IPS DF 4.7 (cell line): ENCODE measurements at regions not wholly inside any gene's neighbourhood (a gene's known extent, or its start where the extent isn't known, plus 50 kb on each side); places are given as distances from the start of the nearest gene placed in this dataset.
"Not testable (repeated sequence)": the region's sequence is repeated elsewhere in the genome, so short reads cannot be mapped to it uniquely, and the experiment has no call there.

Source experiments
- DNase-seq: peaks from one replicate; pipeline ENCODE4 v3.0.0-alpha.2; 2013; ENCODE audit warnings: low spot score; ENCODE audit errors: extremely low read depth

DNA sequence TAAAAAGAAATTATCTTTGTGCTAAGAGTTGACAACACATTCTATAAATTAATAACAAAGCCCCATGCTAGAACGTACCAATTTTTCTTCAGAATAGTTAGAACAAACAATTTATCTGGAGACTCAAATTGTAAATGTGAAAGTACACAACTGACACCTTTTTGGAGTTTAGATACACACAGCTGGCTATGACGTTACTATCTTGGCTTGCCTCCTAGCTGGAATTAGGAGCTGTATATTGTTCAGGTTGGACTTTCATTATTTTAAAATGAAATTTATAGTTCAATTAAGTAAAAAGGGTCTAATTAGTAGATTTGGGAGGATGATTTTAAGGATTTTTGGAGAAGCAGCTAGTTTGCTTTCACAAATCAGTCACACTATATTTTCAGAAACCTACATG lies 393.9 kb upstream of the RIOK2 start:
- no peak for DNase-seq

DNA sequence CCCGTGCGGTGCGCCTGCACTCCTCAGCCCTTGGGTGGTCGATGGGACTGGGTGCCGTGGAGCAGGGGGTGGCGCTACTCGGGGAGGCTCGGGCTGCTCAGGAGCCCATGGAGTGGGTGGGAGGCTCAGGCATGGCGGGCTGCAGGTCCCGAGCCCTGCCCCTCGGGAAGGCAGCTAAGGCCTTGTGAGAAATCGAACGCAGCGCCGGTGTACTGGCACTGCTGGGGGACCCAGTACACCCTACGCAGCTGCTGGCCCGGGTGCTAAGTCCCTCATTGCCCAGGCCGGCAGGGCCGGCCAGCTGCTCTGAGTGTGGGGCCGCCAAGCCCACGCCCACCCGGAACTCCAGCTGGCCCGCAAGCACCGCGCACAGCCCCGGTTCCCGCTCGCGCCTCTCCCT lies 396.9 kb upstream of the RIOK2 start:
- not testable (repeated sequence) for DNase-seq

DNA sequence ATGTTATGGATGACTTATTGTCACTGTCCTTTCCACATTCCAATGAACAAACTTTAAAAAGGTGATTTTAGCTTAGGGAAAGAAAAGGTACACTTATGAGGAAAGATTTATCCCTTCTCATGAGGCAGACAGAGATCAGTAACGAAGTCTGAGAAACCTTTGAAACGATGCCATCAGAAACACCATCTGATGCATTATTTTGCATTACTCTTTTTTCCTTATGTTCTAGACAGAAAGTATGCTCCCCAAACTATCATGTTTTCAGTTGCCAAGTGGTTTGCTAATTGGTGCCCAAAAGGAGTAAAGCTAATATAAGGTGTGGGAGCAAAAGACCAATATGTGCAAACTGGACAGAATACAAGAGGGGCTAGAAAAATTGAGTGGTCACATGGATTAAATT lies 397.7 kb upstream of the RIOK2 start:
- DNase-seq = no peak

DNA sequence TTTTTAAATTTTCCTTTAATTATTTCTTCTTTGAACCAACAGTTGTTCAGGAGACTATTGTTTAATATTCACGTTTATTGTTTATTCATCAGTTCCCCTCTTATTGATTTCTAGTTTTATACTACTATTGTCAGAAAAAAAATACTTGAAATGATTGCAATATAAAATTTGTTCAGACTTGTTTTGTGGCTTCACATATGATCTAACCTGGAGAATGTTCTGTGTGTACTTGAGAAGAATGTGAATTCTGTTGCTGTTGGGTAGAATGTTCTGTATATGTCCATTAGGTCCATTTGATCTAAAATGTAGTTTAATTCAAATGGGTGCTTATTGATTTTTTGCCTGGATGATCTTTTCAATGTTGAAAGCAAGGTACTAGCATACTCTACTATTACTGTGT lies 408.7 kb upstream of the RIOK2 start:
- DNase-seq = no peak

DNA sequence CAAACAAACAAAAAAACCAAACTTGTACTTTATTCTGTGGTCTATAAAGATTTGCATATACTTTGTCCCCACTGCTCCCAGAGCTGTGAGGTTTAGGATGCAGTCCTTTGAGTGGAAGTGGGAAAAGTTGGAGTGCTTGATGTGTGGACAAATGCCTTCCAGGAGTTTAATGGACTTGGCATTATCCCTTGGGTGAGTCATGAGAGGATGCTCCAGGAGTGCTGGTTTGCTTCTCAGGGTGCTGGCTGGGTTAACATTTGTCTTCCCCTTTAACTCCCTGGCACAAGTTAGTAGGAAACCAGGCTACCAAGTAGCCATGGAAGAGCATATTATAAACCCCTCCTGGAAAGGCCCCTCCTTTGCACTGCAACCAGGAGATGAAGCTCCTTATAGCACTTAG lies 417.4 kb upstream of the RIOK2 start:
- no peak for DNase-seq

DNA sequence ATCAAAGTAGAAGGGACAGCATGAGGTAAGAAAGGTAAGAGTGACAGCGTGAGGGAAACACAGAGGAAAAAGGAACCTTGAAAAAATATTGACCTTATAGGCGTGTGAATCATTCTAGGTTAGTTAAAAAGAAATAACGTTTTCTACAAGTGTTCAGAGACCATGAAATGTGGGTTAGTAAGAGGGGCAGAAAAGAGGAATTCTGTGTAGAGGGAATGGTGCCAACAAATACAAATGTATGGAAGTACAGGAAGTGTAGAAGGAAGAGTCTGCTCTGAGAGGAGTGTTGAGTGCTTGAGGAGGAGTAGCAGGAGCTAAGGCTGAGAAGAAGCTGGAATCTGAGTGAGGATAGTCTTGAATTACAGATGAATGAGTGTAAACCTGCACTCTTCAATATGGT lies 418.6 kb upstream of the RIOK2 start:
- DNase-seq = no peak

DNA sequence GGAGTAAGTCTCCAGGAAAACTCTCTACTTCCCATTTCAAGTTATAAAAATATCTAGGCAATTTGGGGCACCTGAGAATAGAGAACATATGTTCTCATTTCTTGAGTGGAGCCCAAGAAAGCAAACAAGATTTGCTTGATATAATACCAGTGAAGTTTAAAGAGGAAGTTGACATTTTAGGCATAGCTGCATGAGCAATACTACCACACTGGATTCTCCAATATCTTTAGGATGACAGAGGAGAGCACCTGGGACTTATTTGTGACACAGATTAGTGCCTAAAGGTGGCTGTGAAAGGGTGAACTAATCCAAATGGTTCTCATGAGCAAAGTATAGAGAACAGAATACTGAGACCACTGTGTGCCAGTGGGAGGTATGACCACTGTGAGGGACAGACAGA lies 423.5 kb upstream of the RIOK2 start:
- DNase-seq = no peak

DNA sequence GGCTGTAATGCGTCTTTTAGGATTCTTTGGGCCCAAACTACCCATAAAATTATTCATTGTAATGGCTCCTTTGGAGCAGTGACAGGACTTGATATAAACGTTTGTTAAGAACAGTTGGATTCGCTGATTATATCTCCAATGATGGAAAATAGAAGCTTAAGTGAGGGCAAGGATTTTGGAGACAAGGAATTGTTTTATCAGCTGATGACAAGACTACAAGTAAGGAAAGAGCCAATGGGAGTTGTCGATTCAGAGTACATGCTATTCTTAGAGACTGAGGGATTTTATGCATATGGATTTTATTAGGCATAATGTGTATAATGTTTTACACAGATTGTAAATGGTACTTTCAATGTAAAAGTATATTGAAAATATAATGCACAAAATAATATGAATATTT lies 425.5 kb upstream of the RIOK2 start:
- DNase-seq = no peak

DNA sequence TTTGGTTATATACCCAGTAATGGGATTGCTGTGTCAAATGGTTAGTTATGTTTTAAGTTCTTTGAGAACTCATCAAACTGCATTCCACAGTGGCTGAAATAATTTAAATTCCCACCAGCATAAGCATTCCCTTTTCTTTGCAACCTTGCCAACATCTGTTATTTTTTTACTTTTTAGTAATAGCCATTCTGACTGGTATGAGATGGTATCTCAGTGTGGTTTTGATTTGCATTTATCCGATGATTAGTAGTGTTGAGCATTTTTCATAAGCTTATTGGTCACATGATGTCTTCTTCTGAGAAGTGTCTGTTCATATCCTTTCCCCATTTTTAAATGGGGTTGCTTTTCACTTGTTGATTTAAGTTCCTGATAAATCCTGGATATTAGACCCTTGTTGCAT lies 435.7 kb upstream of the RIOK2 start:
- no peak for DNase-seq

DNA sequence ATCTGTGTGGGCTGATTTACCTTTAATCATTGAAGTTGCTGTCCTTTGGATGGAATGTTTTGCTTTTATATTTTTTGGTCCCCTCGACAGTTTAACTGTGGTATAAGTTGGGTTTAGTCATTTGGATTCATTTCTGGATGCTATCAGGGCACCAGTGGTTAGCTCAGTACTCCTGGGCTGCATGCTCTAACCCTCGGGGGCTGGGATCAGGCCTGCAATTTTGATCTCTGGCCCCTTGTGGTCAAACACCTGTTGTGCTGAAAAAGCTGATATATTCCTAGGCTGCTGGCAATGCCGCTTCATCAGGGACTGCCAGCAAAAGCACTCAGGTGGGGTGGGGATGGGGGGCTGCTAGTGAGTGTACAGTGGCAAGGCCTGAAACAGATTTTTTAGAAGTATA lies 440.4 kb upstream of the RIOK2 start:
- no peak for DNase-seq

DNA sequence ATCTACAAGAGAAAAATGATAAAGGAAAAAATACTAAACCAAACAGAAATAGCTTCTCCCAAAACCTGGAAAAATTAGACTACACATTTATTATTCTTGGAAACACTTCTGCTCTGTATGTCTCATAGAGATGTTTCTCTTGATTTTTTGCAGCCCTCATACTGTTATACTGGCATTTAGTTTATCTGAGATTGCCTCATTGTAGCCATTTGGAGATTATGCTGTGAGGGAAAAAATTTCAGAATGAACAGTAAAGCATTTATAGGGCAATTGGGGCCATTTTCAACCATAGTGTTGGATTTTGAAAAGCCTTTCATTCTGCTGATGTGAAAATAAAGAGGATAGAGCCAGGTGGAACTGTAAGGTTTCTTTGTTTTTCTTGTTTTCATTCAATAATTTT lies 441.8 kb upstream of the RIOK2 start:
- no peak for DNase-seq

DNA sequence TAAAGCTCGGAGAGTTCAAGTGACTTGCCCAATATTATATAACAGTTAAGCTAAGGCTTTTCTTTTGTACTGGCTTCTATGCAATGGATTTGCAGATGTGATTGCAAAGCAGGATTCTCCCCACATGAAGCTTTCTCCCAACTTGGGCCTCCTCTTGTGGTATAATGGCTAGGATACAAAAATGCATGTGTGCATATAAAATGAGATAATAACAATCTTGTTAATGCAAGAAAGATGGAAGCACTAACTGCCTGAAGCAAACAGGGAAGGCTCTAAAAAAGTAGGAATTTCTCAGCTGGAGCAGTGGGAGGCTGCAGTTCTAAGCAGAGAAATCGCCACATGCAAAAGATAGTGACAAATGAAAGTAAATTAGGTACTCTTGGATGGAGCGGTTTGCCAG lies 444.2 kb upstream of the RIOK2 start:
- no peak for DNase-seq

DNA sequence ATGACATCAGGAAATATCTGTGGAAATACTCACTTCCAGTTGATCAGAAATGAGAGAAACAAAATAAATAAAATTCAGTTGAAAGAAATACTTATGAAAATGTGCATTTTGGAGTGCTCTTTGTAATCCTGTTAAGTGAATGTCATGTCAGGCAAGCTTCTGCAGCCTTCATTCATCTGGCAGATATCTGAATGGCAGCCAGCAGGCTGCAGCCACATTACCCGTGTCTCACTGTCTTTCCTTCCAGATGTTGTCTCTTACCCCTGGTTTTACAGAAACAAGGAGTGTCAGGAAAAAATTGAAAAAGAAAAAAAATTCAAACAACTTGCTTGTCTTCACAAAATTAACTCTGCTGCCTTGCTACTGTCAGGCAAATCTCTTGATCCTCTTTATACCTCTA lies 445.0 kb upstream of the RIOK2 start:
- no peak for DNase-seq

DNA sequence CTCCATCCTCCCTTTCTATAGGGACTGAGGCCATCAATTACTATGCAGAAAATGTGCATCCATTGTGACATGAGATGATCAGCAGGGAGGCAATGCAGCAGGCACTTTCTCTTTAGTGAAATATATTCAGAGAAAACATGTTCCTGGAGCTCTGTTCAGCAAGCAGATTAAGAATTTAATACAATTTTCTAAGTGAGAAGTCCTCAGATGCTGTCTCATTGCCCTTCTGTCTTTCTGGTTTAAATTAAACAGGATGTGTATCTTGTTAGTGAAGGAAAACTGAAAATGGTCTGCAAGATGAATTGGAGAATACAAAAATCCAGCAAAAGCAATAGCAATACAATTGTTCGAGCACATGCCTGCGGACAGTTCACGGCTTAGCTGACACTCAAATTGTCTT lies 445.8 kb upstream of the RIOK2 start:
- DNase-seq = no peak

DNA sequence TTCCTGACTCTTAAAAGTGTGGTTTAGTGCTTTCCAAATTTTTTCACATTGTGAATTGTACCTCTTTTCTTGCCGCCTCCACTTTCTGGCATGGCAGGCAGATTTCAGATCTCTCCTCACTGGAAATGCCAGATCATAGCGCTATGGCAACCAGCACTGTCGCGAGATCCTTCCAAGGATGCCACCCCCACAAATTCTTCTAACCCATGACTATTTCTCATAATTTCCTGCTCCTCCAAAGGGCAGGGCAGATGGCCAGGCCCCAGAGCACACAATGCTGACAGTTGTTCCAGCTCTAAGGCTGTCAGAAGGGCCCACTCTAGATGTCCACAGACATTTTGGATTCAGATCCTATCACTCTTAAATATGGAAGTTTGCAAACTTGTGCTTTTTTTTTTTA lies 446.2 kb upstream of the RIOK2 start:
- DNase-seq = no peak

DNA sequence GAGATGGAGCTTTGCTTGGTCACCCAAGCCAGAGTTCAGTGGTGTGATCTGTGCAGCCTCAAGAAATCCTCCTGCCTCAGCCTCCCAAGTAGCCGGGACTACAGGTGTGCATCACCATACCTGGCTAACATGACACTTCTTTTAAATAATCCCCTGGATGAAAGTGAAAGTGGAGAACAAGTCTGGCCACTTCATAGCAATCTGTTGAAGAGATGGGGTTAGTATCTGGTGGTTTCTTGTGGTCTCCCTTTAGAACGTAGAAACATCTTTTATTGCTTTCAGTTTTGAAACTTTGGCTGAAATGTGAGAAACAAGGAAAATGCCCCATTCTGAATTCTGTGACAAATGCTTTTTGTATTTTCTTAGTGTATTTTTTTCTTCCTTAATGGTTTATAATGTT lies 452.5 kb upstream of the RIOK2 start:
- no peak for DNase-seq

DNA sequence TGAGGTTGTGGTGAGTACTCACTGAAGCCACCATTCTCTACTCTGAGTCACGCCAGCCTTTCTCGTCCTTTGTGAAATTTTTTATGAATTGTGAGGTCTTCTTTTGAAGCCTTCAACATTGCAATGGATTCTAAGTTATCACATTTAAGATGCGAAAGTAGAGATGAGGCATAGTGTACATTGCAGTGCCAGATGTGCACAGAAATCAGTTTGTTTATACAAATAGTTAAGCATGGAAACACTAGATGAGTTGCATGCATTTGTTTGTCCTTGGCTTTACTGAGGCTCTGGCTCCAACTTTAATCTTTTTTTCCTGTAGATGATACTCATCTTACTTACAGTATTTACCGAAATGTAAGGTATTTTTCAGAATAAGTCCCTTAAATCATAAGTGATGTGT lies 453.7 kb upstream of the RIOK2 start:
- no peak for DNase-seq

DNA sequence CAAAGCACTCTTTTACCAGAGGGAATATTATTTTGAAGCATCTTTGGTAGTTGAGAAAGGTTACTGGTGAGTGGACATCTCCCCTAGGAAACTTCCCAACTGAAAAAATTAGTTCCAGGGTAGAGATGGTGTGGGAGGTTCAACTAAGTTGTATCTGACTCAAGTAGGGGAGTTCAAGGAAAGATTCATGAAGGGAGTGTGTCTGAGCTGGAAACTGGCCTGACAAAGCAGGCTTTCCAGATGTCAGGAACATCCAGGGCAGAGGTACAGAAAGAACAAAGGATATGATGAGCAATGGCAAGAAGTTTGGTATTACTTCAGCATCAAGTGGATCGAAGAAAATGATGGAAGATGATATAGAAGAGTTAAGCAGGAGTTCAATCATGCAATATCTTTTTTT lies 458.0 kb upstream of the RIOK2 start:
- DNase-seq = no peak

DNA sequence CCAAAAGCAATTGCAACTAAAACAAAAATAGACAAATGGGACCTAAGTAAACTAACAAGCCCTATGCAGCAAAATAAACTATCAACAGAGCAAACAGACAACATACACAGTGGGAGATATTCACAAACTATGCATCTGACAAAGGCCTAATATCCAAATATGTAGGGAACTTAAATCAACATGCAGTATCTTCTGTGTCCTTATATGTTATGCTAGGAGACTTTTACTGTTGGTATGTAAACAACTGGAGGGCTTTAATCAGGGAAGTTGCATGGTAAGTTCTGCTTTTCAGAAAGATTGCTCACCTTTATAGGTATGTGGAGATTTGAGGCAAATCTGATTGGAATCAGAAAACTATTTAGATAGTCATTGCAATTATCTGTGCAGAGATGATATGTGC lies 461.2 kb upstream of the RIOK2 start:
- DNase-seq = no peak

DNA sequence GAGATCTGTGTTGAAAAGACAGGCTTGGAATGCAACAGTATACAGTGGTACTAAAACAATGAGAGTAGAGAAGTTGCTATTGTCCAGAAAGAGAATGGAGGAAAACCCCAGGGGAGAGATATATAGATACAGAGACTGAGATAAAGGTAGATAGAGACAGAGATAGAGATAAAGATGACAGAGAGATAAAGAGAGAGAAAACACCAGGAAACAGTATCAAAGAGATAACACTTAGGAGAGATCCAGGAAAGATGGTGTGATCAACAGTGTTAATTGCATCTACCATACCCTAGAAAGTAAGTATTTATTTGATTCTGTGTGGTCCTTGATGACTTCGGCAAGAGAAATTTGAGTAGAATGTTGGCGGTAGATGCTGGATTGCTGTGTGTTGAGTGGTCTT lies 461.8 kb upstream of the RIOK2 start:
- no peak for DNase-seq

DNA sequence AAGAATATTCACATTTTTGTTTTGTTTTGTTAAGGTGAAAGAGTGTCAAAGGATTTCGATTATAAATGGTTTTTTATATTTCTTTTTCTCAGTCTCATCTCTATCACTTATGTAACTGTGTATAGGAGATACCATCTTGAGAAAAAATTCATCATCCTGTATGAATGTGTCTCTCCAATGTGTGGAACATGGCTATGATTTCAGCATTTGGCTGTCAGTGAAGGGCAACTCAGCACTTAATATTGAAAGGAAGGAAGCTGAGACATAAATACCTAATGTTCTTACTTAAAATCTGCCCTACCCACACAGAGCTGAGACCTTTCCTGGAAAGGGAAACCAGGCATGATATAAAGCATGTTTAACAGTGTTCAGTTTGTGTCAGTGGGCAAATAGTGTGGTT lies 474.2 kb upstream of the RIOK2 start:
- no peak for DNase-seq

DNA sequence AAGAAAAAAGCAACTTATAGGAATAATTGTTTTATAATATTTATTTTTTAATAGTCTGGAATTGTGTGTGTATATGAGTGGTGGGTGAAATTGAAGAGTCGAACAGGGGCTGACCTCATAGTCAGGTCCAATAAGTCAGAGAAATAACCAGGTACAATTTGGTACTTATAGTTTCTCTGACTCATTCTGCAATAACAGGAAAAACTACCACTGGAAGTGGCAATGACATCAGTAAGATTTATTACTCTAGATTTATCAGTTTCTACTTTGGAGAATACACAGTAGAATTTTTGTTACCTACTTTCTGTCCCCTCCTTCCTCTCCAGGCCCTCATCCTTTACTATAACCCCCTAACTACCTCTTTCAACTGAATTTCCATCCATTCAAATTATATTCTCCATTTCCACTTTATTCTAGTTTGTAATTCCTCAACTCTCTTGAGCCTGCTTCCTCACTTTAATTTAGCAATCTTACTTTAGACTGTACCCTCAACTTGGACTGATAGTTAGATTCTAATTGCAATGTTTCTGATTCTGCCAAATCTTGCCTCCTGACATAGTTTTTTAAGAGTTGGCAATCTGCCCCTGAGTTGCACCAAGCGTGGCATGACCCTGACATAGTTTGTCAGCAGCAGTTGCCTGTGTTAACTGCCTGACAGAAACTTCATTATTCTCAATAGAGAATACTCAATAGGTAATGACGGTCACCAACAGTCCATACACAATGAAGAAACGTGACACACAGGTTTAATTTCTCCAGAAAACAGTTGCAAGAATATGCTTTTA lies 475.3 kb upstream of the RIOK2 start:
- DNase-seq = no peak

DNA sequence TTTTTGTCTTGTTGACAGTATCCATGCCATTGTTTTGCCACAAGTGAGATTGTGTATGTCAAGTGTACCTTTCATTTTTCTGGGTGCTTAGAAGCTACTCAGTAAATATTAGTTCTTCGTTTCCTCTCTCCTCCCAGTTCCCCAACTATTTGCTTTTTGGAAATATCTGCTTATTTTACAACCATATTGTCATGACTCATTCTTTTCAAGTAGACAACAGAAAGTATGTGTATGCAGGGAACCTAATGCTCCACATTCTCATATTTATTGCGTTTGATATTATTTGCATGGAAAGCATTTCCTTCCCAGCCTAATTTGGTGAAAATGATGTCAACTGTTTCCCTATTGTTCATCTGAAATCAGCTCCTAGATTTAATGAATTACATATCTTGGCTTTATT lies 483.7 kb upstream of the RIOK2 start:
- DNase-seq = no peak

DNA sequence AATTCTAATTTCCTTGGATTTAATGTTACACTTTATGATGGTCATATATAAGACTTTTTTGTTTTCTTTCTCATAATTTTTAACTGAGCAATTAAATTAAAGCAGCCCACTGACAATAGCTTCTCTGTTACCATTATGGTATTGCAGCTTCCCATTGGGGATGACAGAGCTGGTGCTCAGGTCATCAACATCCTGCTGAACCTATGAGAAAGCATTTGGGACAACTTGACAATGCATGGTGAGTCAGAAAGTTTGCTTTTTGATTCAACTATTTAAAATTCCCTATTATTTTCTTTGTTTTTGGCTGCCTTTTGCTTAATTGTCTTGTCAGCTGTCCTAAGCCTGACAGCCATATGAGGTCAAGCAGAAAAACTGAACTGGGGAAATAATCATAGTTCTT lies 487.4 kb upstream of the RIOK2 start:
- no peak for DNase-seq
